Activated naive CD8-positive, alpha-beta T cell treated with anti-CD3 and anti-CD28 coated beads, Interleukin-2, amount 50 U/mL, for 24 hours (primary cell): ENCODE measurements at regions not wholly inside any gene's neighbourhood (a gene's known extent, or its start where the extent isn't known, plus 50 kb on each side); places are given as distances from the start of the nearest gene placed in this dataset.
"Not testable (repeated sequence)": the region's sequence is repeated elsewhere in the genome, so short reads cannot be mapped to it uniquely, and the experiment has no call there.

ENCODE experiments used
- ATAC-seq: fragments of 150-1000 bp; cut with Tn5 transposase; one replicate; pipeline ENCODE4 v1.10.0; 2021
- DNase-seq: peaks from one replicate; pipeline ENCODE4 v3.0.0; 2021
- H3K27ac Mint-ChIP-seq: one replicate; pipeline ENCODE4 v1.8.0; 2021; ENCODE audit warnings: mild to moderate bottlenecking, mixed read lengths
- H3K27me3 Mint-ChIP-seq: one replicate; pipeline ENCODE4 v1.8.0; 2021; ENCODE audit warnings: mixed read lengths
- H3K36me3 Mint-ChIP-seq: one replicate; pipeline ENCODE4 v1.8.0; 2021; ENCODE audit warnings: low read depth, mixed read lengths
- H3K4me1 Mint-ChIP-seq: one replicate; pipeline ENCODE4 v1.8.0; 2021; ENCODE audit warnings: mixed read lengths
- H3K4me3 Mint-ChIP-seq: one replicate; pipeline ENCODE4 v1.8.0; 2021; ENCODE audit warnings: mild to moderate bottlenecking, moderate library complexity, mixed read lengths
- H3K9me3 Mint-ChIP-seq: one replicate; pipeline ENCODE4 v1.8.0; 2021; ENCODE audit warnings: mixed read lengths

DNA sequence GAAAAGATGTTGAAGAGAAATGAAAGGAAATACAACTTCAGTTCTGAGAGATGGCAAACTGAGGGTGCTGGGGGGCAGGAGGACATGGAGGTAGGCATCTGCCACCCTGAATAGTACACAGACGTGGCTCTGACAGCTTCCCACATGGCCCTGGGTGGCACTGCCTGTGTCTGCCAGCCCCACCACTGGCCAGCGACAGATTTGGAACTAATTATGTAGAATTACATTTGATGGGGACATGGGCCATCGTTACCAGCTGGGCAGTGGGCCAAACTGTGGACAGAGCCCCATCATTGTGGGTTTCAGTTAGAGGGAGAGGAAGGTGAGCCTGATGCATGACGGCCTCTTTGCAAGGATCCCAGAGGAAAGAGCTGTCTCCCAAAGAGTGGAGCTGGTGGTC is 216.0 kb upstream of the HAAO start:
- ATAC-seq (no peak), DNase-seq (no peak)
- Mint-ChIP-seq H3K27me3 (peaks cover 7% of the 10 kb centered on the region), H3K9me3 (peaks cover 10% of the 10 kb centered on the region), H3K4me3 (no peak overlapping the region), H3K27ac (no peak overlapping the region), H3K36me3 (no peaks in the 10 kb centered on the region), H3K4me1 (peaks cover 2% of the 10 kb centered on the region)

DNA sequence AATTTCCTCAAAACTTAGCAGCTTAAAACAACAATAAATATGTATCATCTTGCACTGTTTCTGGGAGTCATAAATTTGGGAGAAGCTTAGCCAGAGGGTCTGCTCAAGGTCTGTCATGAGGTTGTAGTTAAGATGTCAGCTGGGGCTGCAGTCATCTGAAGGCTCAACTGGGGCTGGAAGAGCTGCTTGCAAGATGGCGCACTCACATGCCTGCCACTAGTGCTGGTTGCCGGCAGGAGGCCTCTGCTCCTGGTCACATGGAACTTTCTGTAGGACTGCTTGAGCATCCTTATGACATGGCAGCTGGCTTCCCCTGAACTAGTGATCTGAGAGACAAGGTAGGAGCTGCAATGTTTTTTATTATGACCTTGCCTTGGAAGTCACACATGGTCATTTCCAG is 215.5 kb upstream of the HAAO start:
- H3K27me3 Mint-ChIP-seq: peaks cover 7% of the 10 kb centered on the region
- ATAC-seq: no peak
- peaks cover 10% of the 10 kb centered on the region for H3K9me3 Mint-ChIP-seq

GRCh38 chr2:43006834-43007543 is 214.6 kb upstream of the HAAO start:
- Mint-ChIP-seq H3K27me3 (peaks cover 7% of the 10 kb centered on the region), H3K36me3 (no peaks in the 10 kb centered on the region), H3K9me3 (peaks cover 10% of the 10 kb centered on the region), H3K4me1 (peaks cover 2% of the 10 kb centered on the region), H3K4me3 (no peak overlapping the region), H3K27ac (no peak overlapping the region)
- no peak for ATAC-seq
- no peak for DNase-seq

More for the DNA sequence above, 215.5 kb upstream of the HAAO start:
- peaks cover 2% of the 10 kb centered on the region for H3K4me1 Mint-ChIP-seq
- no peak for DNase-seq
- H3K36me3 Mint-ChIP-seq: no peaks in the 10 kb centered on the region
- H3K4me3 Mint-ChIP-seq: no peak overlapping the region
- no peak overlapping the region for H3K27ac Mint-ChIP-seq

DNA sequence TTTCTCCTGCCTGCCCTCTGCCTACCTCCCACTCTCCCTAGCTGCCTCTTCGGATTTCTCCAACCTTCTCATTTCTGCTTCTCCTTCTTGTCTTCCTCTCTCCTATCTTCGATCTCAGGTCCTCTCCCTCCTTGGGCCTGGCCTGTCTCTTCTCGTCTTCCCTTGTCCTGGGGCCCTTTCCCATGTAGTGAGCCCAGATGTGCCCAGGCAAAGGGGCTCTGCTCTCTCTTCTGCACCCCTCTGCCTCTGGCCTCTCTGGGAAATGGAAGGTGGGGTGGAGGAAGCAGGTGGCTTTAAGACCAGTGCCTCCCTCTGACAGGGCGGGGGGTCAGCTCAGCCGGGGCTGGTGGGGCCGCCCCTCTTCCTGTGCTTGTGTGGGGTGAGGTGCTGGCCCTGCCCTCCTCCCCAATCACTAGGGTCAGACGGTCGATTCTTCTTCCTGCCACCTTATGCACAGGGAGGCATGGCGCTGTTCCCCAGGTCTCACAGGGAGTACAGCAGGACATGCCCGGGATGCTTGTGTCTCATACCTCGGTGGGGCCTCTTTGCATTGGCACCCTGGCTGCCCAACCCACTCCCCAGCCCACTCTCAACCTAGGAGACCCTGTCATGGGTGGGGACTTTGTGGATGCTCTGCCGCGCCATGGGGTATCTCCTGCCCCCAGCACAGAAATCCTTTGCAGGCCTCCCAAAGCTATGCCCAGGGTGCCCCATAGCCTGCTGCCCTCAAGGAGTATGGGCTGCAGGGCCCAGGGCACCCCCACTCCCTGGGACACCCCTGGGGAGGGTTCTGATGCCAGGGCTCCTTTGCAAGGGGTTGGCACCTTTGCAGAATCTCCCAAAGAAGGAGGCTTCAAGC is 213.8 kb upstream of the HAAO start:
- no peak for ATAC-seq
- peaks cover 2% of the 10 kb centered on the region for H3K4me1 Mint-ChIP-seq
- no peaks in the 10 kb centered on the region for H3K36me3 Mint-ChIP-seq
- peaks cover 10% of the 10 kb centered on the region for H3K9me3 Mint-ChIP-seq
- peaks cover 7% of the 10 kb centered on the region for H3K27me3 Mint-ChIP-seq
- no peak overlapping the region for H3K27ac Mint-ChIP-seq
- H3K4me3 Mint-ChIP-seq: no peak overlapping the region
- DNase-seq: no peak

DNA sequence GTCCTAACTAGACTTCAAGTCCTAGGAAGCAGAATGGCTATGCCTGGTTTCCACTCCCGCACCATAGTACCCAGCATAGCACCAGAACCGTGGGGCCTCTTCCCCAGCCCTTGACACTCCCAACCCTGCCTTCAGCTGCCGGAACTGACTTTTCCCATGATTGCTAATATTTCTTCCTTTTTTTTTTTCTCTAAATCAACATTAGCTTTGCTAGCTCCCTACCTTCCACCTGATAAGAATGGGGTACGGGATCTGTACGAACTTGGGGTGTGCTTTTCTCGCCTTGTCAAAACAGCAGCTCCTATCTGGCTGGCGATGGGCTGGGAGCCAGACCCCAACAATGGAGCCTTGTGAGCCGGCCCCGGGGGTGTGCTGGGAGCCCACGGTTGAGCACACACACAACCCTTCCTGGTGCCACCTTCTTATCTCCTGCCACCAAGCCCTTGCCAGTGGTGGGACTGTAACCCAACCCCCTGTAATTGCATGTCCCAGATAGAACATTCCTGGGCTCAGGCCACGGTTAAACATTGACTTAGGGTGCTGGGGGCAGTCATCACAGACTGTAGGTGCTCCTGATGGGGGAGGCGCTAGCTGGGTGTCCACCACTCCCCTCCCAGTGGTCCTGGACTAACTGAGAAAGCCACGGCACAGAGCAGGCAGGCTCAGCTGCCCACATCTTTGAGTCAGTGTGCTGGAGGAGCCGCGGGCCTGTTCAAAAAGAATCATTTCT is 213.0 kb upstream of the HAAO start:
- H3K27ac Mint-ChIP-seq: no peak overlapping the region
- no peaks in the 10 kb centered on the region for H3K36me3 Mint-ChIP-seq
- peaks cover 2% of the 10 kb centered on the region for H3K4me1 Mint-ChIP-seq
- no peak for DNase-seq
- no peak overlapping the region for H3K4me3 Mint-ChIP-seq
- H3K27me3 Mint-ChIP-seq: peaks cover 7% of the 10 kb centered on the region
- ATAC-seq: no peak
- H3K9me3 Mint-ChIP-seq: peaks cover 10% of the 10 kb centered on the region

DNA sequence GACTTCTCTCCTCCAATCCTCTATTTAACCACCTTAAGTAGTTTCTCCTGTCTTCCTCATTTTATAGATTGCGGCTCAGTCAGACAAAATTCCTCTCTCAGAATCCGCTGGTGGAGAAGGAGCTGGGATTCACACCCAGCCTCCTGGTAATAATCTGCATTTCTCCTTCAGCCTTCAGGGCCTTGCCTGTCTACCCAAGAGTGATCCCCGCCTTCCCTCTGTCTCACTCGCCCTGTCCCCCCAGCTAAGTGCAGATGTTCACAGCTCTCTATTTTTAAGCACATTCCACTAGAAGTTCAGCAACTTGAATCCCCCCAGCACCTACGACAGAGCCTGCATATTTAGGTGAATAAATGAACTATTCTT is 212.5 kb upstream of the HAAO start:
- ATAC-seq (no peak), DNase-seq (no peak)
- Mint-ChIP-seq H3K27me3 (peaks cover 7% of the 10 kb centered on the region), H3K36me3 (no peaks in the 10 kb centered on the region), H3K27ac (no peak overlapping the region), H3K9me3 (peaks cover 10% of the 10 kb centered on the region), H3K4me3 (no peak overlapping the region), H3K4me1 (no peaks in the 10 kb centered on the region)

DNA sequence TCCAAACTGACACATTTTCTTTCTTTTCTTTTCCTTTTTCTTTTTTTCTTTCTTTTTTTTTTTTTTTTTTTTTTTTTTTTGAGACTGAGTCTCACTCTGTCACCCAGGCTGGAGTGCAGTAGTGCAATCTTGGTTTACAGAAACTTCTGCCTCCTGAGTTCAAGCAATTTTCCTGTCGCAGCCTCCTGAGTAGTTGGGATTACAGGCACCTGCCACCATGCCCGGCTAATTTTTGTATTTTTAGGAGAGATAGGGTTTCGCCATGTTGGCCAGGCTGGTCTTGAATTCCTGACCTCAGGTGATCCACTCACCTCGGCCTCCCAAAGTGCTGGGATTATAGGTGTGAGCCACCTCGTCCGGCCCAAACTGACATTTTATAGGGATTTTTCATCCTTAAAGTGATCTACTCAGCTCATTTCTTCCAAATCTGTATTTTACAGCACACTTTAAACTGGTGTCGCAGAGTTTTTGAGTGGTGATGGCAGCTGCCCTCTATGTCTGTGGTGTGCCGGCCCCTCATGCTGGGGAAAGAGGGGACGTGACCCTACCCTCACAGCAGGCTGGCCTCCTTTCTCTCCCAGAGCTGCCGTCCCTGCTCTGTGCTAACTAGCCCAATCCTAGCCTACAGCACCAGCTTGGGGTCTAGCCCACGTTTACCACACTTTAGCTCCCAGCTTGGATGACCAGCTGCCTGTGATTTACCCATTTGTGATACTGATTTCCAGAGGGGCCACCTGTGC is 211.9 kb upstream of the HAAO start:
- not testable (repeated sequence) for H3K4me3 Mint-ChIP-seq, H3K4me1 Mint-ChIP-seq, H3K27ac Mint-ChIP-seq, H3K36me3 Mint-ChIP-seq, DNase-seq, H3K9me3 Mint-ChIP-seq, H3K27me3 Mint-ChIP-seq, ATAC-seq

DNA sequence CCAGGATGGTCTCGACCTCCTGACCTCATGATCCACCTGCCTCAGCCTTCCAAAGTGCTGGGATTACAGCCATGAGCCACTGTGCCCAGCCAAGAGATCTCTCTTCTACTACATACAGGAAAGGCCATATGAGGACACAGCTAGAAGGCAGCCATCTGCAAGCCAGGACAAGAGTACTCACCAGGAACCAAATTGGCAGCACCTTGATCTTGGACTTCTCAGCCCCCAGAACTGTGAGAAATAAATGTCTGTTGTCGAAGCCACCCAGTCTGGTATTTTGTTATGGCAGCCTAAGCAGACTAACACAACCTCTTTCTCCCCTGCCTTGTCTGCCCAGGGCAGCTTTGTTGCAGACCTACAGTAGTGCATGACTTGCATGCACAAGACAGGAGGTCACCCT is 211.3 kb upstream of the HAAO start:
- DNase-seq (no peak), ATAC-seq (no peak)
- Mint-ChIP-seq H3K27ac (no peak overlapping the region), H3K36me3 (no peaks in the 10 kb centered on the region), H3K9me3 (peaks cover 10% of the 10 kb centered on the region), H3K27me3 (peaks cover 7% of the 10 kb centered on the region), H3K4me1 (no peaks in the 10 kb centered on the region), H3K4me3 (no peak overlapping the region)

DNA sequence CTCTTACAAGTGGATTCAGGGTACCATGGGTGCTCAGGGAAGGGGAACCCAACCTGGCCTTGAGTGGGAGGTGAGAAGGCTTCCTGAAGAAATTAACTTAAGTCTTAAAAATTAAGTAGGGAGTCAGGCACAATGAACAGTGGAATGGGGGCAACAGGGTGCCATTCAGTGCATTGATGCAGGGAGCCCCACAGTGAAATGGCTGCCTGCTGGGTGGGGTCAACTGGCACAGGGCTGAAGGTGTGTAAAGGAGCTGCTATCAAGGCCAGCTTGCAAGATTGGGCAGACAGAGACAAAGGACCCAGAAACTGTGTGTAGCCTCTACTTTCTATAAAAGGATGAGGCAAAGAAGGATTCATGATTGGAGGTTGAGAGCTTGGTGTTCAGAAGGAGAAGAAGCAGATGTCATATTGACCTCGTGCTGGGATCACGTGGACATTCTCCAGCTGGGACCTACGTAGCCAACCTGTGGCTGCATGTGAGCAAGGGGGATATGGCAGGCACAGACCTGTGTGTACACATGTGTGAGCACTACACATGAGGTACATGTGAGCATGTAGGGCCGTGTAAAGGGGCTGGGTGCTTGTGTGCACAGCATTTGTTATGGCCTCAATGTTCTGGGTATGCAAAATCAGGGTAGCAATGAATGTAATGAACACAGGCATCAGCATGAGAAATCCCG is 209.5 kb upstream of the HAAO start:
- no peaks in the 10 kb centered on the region for H3K9me3 Mint-ChIP-seq
- no peak for DNase-seq
- H3K4me3 Mint-ChIP-seq: no peak overlapping the region
- H3K27me3 Mint-ChIP-seq: peaks cover 5% of the 10 kb centered on the region
- no peaks in the 10 kb centered on the region for H3K4me1 Mint-ChIP-seq
- no peak for ATAC-seq
- no peaks in the 10 kb centered on the region for H3K36me3 Mint-ChIP-seq
- H3K27ac Mint-ChIP-seq: no peak overlapping the region

- H3K4me1 Mint-ChIP-seq: no peaks in the 10 kb centered on the region
- no peaks in the 10 kb centered on the region for H3K36me3 Mint-ChIP-seq
- H3K9me3 Mint-ChIP-seq: no peaks in the 10 kb centered on the region
- H3K27ac Mint-ChIP-seq: no peak overlapping the region
- H3K4me3 Mint-ChIP-seq: no peak overlapping the region
- DNase-seq (no peak), ATAC-seq (no peak)
- peaks cover 5% of the 10 kb centered on the region for H3K27me3 Mint-ChIP-seq
Measured at GRCh38 chr2:43001055-43001378, 208.6 kb upstream of the HAAO start.

DNA sequence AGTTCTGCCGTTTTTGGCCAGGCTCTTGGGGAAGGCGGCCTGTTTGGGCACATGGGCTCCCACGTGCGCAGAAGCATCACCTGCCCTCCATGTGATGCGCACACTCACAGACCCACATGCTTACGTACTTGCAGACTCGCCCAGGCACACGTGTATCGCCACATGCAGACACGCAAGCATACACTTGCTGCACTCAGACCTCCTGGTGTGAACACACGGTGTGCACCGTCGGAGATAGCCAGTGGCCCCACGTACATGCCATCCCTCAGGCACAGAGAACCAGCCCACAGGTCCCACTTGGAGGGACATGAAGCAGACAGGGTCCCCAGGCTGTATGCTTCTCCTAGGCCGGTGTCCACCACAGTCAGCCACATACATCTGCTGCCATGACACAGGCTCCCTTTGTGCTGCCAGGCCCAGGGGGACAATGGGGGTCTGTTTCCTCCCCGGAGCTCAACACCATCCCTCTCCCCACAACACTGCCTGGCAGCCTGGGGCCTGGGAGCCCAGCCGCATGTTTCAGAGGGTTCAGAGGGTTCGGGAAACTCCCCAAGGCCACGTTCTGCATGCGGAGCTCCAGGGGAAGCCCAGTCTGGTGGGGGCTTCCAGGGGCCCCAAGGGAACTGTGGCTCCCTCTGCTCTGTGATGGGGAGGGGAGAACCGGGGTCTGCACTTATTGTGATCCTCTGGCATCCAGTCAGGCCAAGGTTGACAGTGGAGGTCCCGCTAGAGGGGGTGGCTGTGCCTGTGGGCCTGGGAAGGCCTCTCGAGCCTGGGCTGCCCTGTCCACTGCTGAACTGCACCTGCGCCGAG is 208.1 kb upstream of the HAAO start:
- DNase-seq (no peak), ATAC-seq (no peak)
- Mint-ChIP-seq H3K36me3 (no peaks in the 10 kb centered on the region), H3K4me3 (no peak overlapping the region), H3K4me1 (no peaks in the 10 kb centered on the region), H3K27ac (no peak overlapping the region), H3K27me3 (peaks cover 3% of the 10 kb centered on the region), H3K9me3 (no peaks in the 10 kb centered on the region)

- Mint-ChIP-seq H3K27me3 (peaks cover 2% of the 10 kb centered on the region), H3K4me3 (no peak overlapping the region), H3K4me1 (no peaks in the 10 kb centered on the region), H3K9me3 (no peaks in the 10 kb centered on the region), H3K27ac (no peak overlapping the region), H3K36me3 (no peaks in the 10 kb centered on the region)
- DNase-seq: no peak
- ATAC-seq: no peak
Measured at GRCh38 chr2:42999856-43000241, 207.5 kb upstream of the HAAO start.

- ATAC-seq: no peak
Measured at GRCh38 chr2:42999391-42999841, 207.0 kb upstream of the HAAO start.

More at GRCh38 chr2:42999391-42999841, 207.0 kb upstream of the HAAO start:
- Mint-ChIP-seq H3K4me1 (no peaks in the 10 kb centered on the region), H3K27me3 (no peaks in the 10 kb centered on the region), H3K9me3 (no peaks in the 10 kb centered on the region), H3K36me3 (no peaks in the 10 kb centered on the region), H3K4me3 (no peak overlapping the region), H3K27ac (no peak overlapping the region)
- DNase-seq: no peak
